ELR (cell line): ENCODE measurements at regions not wholly inside any gene's neighbourhood (a gene's known extent, or its start where the extent isn't known, plus 50 kb on each side); places are given as distances from the start of the nearest gene placed in this dataset.
"Not testable (repeated sequence)": the region's sequence is repeated elsewhere in the genome, so short reads cannot be mapped to it uniquely, and the experiment has no call there.

Experiments used
- DNase-seq: peaks from one replicate; pipeline ENCODE4 v3.0.0-alpha.2; 2015; ENCODE audit warnings: low read depth

DNA sequence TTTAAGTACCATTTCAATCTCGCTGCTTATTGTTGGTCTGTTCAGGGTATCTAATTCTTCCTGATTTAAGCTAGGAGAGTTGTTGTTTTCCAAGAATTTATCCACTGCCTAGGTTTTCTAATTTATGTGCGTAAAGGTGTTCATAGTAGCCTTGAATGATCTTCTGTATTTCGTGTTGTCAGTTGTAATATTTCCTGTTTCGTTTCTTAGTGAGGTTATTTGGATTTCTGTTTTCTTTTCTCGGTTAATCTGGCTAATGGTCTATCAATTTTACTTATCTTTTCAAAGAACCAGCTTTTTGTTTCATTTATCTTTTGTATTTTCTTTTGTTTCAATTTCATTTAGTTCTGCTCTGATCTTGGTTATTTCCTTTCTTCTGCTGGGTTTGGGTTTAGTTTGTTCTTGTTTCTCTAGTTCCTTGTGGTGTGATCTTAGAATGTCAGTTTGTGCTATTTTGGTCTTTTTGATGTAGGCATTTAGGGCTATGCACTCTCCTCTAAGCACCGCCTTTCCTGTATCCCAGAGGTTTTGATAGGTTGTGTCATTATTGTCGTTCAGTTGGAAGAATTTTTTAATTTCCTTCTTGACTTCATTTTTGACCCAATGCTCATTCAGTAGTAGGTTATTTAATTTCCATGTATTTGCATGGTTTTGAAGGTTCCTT lies 92.5 kb upstream of the CSRP2 start:
- DNase-seq: not testable (repeated sequence)

- DNase-seq: no peak
Observed at GRCh38 chr12:76967181-76967885, 88.5 kb upstream of the CSRP2 start.

GRCh38 chr12:76964784-76965571 lies 86.2 kb upstream of the CSRP2 start:
- DNase-seq: no peak

GRCh38 chr12:76962099-76962498 lies 83.3 kb upstream of the CSRP2 start:
- DNase-seq: no peak

DNA sequence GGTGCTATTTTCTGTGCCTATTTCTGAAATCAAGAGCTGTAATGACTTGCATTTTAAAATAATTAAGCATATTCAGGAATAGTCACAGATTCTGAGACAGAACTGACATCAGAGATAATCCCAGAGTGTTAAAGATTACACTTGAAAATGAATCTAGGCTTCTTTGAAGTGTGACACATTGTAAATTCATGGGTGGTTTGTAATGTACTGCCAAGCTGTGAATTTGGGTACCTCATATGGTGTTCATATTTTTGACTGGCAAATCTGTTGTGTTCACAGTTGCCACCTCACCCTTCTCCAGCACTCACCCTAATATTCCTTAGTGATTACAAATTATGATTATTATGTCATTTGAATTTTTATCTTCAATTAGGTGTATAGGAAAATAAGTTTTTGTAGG lies 78.5 kb upstream of the CSRP2 start:
- DNase-seq: no peak

DNA sequence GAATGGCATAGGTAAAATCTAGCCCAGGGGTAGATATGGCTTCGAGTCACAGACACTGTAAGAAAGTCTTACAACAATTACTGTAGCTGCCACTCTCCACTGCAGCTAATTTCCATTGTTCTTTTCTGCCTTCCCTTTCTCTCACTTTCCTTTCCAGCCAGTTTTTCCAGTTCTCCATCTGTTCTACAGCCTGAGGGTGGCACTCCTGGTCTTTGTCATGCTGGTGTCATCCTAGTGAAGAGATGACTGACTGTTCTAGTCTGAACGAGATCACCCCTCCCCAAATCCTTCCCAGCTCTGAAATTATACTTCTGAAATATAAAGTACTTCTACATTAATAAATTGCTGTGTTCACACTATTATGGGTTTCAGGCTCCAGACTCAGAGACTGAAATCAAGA lies 74.2 kb upstream of the CSRP2 start:
- DNase-seq: peak; percentile 31

GRCh38 chr12:76948879-76949278 lies 70.1 kb upstream of the CSRP2 start:
- no peak for DNase-seq

DNA sequence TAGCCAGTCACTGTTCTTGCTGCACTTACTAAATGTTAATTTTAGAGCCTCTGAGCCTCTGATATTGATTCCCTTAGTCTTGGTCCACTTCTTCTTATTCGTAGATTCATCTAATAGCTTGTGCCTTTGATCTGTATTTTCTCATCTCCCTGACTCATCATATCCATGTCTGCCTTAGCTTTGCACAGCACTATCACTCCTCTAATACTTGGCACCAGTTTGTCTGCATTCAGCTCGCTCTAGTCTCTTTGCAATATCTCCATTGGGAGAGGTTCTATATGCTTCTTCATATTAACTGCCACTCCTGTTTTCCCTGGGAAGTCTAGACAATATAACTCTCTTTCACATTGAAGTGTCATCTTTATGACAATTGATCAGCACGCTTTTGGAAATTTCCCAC lies 68.5 kb upstream of the CSRP2 start:
- DNase-seq: no peak

DNA sequence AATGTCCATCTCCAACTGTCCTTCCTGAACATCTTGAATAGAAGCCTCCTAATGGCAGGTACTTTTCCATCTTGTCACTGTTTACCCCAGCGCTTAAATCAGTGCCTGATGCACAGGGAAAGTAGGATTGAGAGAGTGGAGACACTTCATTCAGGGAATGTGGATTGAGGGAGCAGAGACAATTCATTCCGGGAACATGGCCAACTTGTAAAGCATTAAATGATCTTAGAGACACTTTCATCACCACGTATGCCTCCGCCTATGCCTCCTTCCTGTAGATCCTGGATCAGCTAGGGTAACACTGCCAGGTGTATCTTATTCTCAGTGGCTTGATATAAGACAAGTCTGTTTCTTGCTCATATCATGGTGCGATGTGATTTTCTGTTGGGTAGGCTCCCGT lies 67.6 kb upstream of the CSRP2 start:
- no peak for DNase-seq

DNA sequence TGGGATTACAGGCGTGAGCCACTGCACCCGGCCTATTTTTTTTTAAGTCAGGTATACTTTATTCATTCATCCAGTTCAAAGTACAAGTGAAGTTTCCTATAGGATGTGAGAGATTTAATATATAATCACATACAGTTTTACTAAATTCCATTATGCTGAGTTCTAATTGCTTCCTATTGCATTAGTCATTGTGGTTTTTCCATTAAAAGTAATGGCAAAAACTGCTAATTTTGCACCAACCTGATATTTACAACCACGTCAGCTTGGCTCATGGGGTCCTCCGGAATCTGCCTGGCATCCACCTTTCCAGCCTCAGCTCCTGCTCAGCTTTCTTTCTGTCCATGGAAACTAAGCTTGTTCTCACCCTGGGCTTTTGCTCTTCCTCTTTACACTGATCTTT lies 67.0 kb upstream of the CSRP2 start:
- DNase-seq: peak; percentile 85

GRCh38 chr12:76944892-76945291 lies 66.1 kb upstream of the CSRP2 start:
- no peak for DNase-seq

GRCh38 chr12:76943008-76943407 lies 64.2 kb upstream of the CSRP2 start:
- no peak for DNase-seq

DNA sequence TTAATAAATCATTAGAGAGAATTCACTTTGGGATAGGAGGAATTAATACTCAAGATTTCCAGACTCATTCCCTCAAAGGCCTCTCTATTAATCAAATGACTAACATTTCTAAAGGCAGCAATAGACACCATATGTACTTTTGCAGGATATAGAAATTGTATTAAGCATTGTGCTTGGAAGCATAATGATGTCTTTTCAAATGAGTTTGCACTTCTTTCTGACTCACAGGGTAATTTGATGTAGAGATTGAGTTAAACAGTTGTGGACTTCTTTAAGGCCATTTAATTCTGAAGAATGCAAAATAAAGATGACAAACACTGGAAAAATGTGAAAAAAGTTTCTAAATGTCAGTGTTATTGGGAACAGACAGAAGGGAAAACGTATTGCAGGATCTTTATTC lies 63.4 kb upstream of the CSRP2 start:
- peak; percentile 46 for DNase-seq

- DNase-seq: no peak
Observed at GRCh38 chr12:76940671-76941445, 62.0 kb upstream of the CSRP2 start.

- no peak for DNase-seq
Observed at GRCh38 chr12:76939701-76940100, 60.9 kb upstream of the CSRP2 start.

DNA sequence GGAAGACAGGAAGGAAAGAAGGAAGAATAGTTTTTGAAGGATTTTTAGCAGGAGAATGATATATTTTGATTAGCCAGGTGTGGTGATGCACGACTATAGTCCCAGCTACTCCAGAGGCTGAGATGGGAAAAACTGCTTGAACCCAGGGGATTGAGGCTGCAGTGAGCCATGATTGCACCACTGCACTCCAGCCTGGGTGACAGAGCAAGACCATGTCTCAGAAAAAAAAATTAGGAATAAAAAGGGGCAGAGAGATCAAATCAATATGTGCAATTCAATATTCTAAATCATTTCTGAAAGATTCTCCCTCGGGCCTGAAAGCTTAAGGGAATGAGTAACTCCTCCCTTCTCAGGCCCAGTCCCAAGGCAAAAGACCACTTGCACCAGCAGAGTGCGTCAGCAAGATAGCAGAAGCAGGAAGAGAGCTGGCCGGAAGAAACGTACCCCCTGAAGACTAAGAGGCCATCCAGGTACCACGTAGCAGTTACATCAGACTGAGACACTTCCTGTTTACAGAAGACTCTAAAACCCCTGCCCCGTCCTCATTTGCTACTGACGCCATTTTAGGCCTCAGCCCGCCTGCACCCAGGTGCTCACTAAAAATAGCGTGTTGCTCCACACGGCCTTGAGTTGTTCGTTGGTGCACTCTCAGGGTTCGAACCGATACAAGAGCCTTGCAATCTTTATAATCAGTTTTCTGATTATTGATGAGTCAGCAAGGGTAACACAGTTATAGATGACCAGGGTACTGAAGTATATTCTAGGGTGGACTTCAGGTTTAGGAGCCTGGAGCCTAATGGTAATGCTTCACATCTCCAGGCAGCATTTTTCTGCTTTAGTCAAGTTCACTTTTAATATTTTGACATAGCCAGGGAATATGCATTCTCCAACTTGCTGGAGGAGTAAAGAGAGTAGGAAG lies 57.7 kb upstream of the CSRP2 start:
- no peak for DNase-seq

GRCh38 chr12:76933392-76933791 lies 54.6 kb upstream of the CSRP2 start:
- DNase-seq: not testable (repeated sequence)

GRCh38 chr12:76929499-76929898 lies 50.7 kb upstream of the CSRP2 start:
- no peak for DNase-seq
